HL-60 (cell line): ENCODE measurements at regions not wholly inside any gene's neighbourhood (a gene's known extent, or its start where the extent isn't known, plus 50 kb on each side); places are given as distances from the start of the nearest gene placed in this dataset.

ENCODE experiments used
- DNase-seq, 2 experiments: peaks; one replicate each; pipeline ENCODE4 v3.0.0-alpha.2; 2010 to 2020; ENCODE audit warnings: low read depth in 1 of 2, low spot score in 1 of 2
- H3K27ac ChIP-seq: fragments of 250-450 bp; sonication (Bioruptor Pico); replicated peaks from 2 replicates; pipeline ENCODE4 v1.5.1; 2020; ENCODE audit warnings: mild to moderate bottlenecking, moderate library complexity
- H3K27me3 ChIP-seq: fragments of 250-450 bp; sonication (Bioruptor Pico); 2 replicates; pipeline ENCODE4 v1.5.1; 2021; ENCODE audit warnings: mild to moderate bottlenecking, moderate library complexity; ENCODE audit not compliant: insufficient read depth, poor library complexity, severe bottlenecking
- H3K4me3 ChIP-seq: replicated peaks from 2 replicates; pipeline ENCODE4 v1.5.1; 2011; ENCODE audit warnings: mild to moderate bottlenecking, control low read depth, low read length; ENCODE audit not compliant: insufficient read depth
- GABPA ChIP-seq: IDR thresholded peaks from 2 replicates; pipeline ENCODE4 v1.6.1; 2012; ENCODE audit warnings: low read depth
- POLR2AphosphoS5 ChIP-seq: IDR thresholded peaks from 2 replicates; pipeline ENCODE4 v1.6.1; 2012; ENCODE audit warnings: low read depth
- SPI1 ChIP-seq: IDR thresholded peaks from 2 replicates; pipeline ENCODE4 v1.6.1; 2012; ENCODE audit warnings: low read depth, mild to moderate bottlenecking, borderline replicate concordance
- TF ChIP-seq, protein P1 (sequence below): IDR thresholded peaks from 2 replicates; pipeline ENCODE4 v1.6.1; 2012; ENCODE audit warnings: low read depth; ENCODE audit not compliant: insufficient replicate concordance
- TF ChIP-seq, protein P2 (sequence below): IDR thresholded peaks from one replicate; pipeline ENCODE4 v1.5.1; 2011; ENCODE audit warnings: low read length, control low read depth, inconsistent platforms; ENCODE audit not compliant: insufficient read depth

DNA sequence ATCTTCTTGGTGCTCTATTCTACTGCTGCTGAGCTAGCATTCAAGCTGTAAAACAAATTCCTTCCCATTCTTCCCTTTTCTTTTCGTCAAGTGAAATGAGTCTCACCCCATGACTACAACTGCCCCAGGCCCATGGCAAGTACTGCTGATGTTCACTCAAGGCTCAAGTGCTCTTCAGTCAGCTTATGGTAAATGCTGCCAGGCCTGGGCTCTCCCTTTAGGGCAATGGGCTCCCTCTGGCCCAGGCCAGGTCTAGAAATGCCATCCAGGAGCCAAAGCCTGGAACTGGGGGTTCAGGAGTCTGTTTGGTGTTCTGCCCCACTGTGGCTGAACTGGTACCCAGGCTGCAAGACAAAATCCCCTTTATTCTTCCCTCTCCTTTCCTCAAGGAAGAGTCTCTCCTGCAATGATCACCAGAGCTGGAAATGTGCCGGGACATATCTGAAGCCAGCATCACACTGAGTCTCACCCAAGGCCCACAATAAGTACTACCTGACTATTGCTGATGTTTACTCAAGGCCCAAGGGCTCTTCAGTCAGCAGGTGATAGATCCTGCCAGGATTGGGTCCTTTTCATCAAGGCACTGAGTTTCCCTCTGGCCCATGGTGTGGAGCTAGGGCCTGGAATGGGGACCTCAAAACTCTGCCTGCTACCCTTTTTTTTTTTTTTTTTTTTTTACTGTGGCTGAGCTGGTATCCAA, 205.0 kb upstream of the STAC start:
- TF ChIP-seq, protein P1, sequence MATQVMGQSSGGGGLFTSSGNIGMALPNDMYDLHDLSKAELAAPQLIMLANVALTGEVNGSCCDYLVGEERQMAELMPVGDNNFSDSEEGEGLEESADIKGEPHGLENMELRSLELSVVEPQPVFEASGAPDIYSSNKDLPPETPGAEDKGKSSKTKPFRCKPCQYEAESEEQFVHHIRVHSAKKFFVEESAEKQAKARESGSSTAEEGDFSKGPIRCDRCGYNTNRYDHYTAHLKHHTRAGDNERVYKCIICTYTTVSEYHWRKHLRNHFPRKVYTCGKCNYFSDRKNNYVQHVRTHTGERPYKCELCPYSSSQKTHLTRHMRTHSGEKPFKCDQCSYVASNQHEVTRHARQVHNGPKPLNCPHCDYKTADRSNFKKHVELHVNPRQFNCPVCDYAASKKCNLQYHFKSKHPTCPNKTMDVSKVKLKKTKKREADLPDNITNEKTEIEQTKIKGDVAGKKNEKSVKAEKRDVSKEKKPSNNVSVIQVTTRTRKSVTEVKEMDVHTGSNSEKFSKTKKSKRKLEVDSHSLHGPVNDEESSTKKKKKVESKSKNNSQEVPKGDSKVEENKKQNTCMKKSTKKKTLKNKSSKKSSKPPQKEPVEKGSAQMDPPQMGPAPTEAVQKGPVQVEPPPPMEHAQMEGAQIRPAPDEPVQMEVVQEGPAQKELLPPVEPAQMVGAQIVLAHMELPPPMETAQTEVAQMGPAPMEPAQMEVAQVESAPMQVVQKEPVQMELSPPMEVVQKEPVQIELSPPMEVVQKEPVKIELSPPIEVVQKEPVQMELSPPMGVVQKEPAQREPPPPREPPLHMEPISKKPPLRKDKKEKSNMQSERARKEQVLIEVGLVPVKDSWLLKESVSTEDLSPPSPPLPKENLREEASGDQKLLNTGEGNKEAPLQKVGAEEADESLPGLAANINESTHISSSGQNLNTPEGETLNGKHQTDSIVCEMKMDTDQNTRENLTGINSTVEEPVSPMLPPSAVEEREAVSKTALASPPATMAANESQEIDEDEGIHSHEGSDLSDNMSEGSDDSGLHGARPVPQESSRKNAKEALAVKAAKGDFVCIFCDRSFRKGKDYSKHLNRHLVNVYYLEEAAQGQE, result no peak
- TF ChIP-seq, protein P2, sequence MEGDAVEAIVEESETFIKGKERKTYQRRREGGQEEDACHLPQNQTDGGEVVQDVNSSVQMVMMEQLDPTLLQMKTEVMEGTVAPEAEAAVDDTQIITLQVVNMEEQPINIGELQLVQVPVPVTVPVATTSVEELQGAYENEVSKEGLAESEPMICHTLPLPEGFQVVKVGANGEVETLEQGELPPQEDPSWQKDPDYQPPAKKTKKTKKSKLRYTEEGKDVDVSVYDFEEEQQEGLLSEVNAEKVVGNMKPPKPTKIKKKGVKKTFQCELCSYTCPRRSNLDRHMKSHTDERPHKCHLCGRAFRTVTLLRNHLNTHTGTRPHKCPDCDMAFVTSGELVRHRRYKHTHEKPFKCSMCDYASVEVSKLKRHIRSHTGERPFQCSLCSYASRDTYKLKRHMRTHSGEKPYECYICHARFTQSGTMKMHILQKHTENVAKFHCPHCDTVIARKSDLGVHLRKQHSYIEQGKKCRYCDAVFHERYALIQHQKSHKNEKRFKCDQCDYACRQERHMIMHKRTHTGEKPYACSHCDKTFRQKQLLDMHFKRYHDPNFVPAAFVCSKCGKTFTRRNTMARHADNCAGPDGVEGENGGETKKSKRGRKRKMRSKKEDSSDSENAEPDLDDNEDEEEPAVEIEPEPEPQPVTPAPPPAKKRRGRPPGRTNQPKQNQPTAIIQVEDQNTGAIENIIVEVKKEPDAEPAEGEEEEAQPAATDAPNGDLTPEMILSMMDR, result no peak
- TF ChIP-seq SPI1 (no peak), POLR2AphosphoS5 (no peak), GABPA (no peak)
- DNase-seq, result no peak
- no peak overlapping the region for H3K4me3 ChIP-seq
- H3K27me3 ChIP-seq, result no peaks in the 10 kb centered on the region
- no peak overlapping the region for H3K27ac ChIP-seq

DNA sequence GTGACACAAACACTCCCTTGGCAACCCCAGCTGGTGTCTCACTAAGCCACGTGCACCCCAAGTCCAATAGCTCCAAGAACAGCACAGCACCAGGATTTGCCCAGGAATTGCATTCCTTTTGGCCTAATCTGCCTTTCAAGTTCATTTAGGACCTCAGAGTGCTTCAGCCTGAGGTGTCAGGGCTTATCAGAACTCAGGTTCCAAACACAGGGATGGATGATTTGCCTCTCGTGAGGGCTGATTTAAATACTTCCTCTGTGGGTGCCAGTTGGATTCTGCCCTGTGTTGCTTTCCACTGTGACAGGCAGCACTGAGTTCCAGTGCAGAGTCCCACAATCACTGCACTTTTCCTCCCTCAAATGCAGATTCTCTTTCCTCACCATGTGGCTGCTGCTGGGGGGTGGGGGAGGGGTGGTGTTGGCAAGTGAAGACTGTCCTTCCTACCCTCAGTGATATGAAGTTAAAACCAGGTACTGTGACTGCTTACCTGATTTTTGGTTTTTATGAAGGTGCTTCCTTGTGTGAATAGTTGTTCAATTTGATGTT, 204.3 kb upstream of the STAC start:
- Histone ChIP-seq H3K4me3 (no peak overlapping the region), H3K27ac (no peak overlapping the region), H3K27me3 (no peaks in the 10 kb centered on the region)
- no peak for DNase-seq
- TF ChIP-seq, protein P1, result no peak
- no peak for TF ChIP-seq POLR2AphosphoS5
- no peak for TF ChIP-seq SPI1
- no peak for TF ChIP-seq GABPA
- TF ChIP-seq, protein P2, result no peak

DNA sequence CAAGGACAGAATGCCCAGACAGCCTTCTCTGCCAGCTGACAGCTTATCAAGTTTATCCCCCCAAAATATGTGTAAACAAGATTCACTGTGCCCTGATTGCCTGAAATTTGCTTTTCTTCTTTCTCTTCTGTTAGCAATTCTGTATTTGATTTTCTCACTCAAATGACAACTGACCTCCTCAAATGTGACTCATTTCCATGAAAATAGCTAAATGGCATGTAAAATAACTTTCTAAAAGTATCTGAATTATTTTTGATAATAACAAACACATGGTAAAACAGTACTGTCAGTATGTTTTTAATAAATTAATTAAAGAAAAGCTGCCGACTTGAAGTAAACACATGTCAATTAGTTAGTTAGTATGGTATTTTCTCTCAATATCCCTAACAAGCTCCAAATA, 202.3 kb upstream of the STAC start:
- no peaks in the 10 kb centered on the region for H3K27me3 ChIP-seq
- no peak overlapping the region for H3K4me3 ChIP-seq
- no peak for DNase-seq
- H3K27ac ChIP-seq, result no peak overlapping the region
- TF ChIP-seq GABPA, result no peak
- no peak for TF ChIP-seq SPI1
- TF ChIP-seq, protein P2, result no peak
- TF ChIP-seq POLR2AphosphoS5, result no peak
- TF ChIP-seq, protein P1, result no peak
